ENCODE measurements at regions not wholly inside any gene's neighbourhood (a gene's known extent, or its start where the extent isn't known, plus 50 kb on each side); places are given as distances from the start of the nearest gene placed in this dataset.
"Not testable (repeated sequence)": the region's sequence is repeated elsewhere in the genome, so short reads cannot be mapped to it uniquely, and the experiment has no call there.

DNA sequence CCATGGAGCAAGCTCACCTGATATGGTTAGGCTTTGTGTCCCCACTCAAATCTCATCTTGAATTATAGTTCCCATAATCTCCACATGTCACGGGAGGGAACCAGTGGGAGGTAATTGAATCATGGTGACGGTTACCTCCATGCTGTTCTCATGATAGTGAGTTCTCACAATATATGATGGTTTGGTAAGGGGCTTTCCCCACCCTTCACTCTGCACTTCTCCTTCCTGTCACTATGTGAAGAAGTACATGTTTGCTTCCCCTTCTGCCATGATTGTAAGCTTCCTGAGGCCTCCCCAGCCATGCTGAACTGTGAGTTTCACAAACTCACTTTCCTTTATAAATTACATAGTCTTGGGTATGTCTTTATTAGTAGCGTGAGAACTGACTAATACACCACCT lies 435.7 kb upstream of the ID2 start:
- no peak for DNase-seq

DNA sequence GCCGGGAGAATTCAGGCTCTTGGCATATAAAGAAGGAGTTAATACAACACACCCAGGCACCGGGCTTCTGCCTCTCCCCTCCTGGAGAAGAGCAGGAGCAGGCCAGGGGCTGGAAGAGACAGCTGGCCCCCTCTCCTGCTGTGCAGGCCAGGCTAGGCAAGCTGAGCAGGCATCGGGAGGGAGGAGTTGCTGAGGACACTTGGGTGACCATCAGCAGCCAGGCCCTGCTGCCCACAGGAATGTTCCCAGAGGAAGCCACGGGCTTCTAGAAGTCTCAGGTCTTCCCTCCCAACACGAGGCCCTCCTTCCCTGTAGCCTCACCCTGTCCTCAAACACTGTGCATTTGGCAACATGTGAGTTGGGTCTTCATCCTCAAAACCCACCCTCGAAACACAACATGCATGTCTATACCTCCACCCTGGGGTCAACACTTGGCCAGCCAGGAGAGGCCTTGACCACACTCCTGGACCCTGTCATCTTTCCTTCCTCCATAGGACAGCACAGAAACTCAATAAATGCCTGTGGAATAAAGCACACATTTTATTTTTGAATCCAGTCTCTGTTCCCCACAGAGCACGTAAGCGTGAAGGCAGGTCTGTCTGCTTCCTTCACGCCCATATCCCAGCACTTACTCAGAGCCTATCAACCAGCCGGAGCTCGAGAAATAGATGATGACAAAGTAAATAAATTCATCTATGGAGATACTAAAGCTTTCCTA lies 433.8 kb upstream of the ID2 start:
- DNase-seq, result no peak

DNA sequence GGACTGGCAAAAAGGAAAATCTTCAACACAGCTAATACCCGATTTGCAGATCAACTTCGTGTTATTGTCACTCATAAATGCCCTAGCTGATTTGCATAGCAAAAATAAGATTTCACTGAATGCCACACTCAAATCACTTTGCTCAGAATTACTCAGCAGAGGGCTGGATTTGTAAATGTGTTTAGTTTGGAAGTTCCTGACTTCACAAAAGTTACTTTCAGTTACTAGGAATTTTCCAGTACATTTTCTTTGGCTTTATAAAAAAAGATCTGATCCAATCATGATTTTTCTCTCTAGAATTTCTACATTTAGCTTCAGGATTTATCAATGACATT lies 433.3 kb upstream of the ID2 start:
- DNase-seq, result no peak

DNA sequence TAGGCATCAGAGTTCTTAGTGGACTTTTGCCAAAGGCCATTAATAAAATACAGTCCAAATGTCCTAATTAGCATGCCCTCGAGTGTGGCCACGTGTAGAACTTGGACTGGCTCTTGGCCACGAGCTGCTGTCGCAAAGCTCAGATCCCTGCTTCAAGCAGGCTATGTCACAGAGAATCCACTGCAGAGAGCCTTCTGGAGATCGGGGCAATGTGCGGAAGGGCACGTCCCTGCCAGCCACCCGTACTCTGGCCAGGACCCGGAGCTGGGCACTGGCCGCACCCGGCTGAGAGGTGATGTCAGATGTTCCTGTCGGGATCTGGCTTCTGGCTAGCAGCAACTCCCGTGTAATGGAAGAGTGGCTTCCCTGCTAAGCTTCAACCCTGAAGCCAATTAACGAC lies 432.7 kb upstream of the ID2 start:
- no peak for DNase-seq

DNA sequence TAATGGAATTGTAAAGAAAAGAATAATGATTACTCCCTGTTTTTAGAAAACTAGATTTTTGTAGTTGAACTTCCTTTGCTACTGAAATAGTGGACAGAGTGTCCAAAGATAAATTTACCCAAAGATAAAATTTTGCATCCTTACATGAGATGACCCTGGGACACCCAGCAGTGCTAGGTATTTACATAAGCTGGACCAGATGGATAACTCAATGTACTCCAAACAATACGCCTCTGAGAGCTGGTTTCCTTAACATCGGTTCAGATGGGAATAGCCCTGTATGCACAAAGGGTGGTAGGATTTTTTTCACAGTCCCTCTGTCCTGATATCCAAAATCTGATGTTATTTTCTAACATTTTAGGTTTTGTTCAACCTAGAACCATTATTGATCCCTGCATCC lies 432.1 kb upstream of the ID2 start:
- no peak for DNase-seq

DNA sequence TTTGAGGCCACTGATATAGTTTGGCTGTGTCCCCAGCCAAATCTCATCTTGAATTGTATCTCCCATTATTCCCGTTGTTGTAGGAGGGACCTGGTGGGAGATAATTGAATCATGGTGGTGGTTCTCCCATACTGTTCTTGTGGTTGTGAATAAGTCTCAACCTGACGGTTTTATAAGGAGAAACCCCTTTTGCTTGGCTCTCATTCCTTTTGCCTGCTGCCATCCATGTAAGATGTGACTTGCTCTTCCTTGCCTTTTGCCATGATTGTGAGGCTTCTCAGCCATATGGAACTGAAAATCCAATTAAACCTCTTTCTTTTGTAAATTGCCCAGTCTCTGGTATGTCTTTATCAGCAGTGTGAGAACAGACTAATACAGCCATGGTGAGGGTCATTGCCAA lies 431.6 kb upstream of the ID2 start:
- not testable (repeated sequence) for DNase-seq

DNA sequence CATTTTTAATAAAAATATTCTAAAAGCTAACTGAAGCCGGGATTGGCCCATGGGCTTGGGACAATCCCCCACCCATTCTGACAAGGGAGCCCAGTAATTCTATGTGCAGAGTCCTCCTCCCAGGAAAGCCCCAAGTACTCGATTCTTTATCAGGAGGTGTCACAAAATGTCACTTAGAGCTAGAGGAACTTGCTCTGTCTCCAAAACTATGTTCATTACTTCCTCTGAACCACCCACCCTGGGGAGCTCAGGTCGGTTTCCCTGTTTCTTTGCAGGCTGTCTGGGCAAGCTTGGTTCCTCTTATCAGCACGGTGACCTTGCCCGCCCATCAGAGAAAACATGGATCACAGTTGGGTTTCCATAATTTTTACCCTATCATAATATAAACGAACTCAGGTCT lies 430.6 kb upstream of the ID2 start:
- no peak for DNase-seq

DNA sequence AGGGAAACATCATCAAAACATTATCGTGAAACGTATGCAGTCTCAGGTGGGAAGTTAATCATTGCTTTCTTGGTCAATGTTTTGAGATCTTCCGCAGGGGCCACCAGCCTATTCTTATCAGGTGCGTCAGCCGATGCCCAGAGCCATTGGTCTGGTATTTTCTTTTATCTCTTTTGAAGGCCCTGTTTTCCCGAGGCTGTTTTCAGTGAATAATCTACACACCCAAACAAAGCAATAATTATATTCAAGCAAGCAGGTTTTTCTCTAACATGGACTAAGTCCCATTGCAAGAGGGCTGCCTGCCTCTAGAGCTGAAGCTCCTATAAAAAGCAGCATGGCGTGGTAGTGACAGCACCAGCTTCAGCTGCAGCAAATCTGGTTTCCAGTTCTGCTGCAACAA lies 430.0 kb upstream of the ID2 start:
- DNase-seq, result no peak

DNA sequence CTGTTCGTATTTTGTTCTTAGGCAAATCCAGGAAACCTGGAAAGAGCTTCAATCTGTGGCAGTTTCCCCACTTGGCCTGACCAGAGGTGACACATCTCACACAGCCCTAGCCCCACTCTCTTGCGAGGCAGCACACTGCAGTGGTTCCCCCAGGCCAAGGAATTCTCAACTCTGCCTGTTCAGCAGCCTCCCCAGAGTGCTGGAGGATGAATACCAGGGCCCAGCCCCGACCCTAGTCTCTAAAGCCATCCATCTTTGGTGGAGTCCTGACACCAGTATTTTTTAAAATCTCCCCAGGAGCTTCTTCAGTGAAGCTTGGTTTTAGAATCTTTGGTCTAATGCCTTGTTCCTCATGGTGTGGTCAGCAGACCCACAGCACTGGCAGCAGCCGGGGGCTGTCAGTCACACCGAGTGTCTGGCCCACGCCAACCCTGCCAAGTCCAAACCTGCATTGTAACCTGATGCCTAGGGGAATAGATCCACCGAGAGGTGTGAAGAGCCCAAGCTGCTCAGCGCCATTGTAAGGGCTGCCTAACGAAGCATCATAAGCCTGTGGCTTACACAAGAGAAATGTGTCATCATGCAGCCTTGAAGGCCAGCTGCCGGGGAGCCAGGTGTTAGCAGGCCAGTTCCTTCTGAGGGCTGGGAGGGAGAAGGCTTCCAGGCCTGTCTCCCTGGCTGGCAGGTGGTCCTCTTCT lies 428.7 kb upstream of the ID2 start:
- DNase-seq, result no peak

DNA sequence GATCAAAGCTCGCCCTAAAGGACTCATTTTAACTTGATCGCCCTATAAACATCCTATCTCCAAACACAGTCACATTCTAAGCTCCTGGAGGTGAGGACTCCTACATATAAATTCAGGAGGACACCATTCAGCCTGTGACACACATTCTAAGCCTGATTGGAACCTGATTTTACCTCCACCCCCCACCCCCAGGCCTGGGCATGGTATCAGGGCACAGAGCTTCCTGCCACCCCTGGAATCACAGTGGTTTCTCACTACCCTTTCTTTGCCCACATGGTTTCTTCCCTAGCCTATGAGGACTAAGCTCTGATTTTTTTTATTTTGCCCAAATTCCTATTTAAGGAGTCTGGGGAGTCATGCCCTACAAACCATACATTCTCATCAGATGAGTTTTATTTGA lies 428.1 kb upstream of the ID2 start:
- no peak for DNase-seq

DNA sequence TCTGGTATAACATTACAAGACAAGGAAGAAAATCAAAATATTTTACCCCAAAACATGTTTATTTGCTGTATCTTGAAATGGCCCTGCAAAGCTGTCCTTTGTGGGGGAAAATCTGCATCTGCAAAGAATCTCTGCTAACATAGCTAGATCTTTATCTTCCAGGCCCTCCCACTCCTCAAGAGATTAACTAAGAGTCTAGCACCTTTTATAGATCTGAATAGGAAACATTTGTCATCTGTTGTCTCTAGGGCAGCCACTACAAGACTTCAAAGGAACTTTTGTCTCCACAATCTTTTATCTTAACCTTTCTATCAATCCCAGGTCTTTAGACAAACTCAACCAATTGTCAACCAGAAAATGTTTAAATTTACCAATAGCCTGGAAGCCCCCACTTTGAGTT lies 427.6 kb upstream of the ID2 start:
- DNase-seq, result not testable (repeated sequence)

DNA sequence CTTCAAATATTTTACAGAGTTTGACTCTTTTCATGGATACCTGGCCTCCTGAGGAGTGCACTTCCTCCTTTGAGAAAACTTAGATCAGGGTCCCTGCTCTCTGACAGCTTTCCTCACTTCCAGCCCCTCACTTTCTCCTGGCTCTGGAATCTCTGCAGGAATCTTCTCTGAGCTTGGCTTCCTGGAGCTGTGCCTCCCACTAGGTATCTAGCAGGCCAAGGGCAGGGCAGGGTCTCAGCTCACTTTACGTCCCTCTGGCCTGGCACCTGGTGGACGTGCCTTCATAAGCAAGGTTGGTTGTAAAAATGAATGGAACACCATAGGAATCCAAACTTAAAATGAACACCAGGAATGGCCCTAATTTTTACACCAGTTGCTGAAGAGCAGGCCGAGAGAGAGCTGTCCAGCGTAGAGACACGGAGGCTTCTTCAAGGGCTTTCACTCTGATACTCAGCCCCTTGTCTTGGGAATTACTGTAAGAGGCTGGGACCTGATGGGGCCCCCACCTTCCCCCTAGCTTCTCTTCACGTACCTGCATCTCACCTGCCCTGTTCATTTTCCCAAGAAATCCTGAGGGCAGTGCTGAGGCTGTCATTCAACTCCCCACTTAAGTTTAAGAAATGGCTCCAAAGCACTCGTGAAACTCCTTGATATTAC lies 426.9 kb upstream of the ID2 start:
- DNase-seq, result no peak

DNA sequence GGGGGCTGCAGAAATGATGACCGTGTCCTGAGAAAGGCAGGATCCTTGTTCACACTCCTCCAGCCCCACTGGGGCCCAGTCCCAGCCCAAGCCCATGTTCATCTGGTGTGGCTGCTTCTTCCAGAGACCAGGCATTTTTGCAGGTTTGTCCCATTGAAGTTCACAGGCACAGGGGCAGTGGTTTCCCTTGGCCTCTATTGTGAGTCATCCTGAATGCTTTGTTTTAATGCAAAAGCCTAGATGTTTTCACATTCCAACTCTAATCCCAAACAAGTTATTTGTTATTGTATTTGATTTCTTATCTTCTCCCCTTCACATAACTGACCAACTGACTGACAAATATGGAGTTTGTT lies 426.4 kb upstream of the ID2 start:
- no peak for DNase-seq

DNA sequence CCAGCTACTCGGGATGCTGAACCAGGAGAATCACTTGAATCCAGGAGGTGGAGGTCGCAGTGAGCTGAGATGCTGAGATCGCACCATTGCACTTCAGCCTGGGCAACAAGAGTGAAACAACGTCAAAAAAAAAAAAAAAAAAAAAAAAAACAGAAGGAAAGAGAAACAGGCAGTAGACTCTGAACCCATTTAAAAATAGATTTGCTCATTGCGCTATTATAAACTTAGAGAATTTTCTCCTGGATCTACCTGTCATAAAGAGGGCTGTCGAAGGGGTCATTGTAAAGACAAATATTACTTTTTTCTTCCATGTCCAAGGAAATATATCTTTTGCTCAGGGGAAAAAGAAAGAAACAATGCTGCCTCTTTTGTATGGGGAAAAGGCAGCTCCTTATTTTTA lies 425.0 kb upstream of the ID2 start:
- DNase-seq, result no peak

DNA sequence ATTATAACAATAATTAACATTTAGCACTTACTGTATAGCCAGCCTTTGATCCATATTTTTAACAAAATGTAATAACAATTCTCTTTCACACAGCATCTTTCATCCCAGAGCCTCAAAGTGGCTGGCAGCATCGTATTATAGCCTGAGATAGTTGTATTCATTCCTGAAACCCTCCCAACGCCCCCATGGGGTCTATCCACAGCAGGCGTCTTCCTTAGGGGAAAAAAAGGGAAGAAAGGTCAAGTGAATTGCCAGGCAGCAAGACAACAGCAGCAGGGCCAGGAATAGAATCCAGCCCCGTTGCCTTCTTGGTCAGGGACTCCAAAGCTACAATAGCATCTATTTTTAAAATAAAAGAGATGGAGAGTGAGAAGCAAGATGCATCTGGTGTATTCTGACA lies 424.4 kb upstream of the ID2 start:
- no peak for DNase-seq

DNA sequence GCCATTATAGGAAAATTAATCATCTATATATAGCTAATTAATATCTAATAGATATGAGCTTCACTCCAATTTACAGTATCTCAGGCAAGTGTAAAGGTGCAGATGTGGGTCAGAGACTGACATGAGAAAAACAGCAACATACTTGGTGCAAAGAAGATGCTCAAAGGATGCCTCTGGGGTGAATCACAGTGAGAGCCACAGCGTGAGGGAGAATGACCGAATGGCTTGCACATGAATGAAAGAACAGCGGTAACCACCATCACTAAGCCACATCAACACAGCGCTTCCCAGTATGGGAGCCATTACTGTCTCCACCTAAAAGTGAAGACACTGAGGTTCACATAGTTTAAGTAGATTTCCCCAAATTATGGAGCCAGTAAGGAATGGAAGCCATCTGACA lies 423.4 kb upstream of the ID2 start:
- DNase-seq, result no peak

DNA sequence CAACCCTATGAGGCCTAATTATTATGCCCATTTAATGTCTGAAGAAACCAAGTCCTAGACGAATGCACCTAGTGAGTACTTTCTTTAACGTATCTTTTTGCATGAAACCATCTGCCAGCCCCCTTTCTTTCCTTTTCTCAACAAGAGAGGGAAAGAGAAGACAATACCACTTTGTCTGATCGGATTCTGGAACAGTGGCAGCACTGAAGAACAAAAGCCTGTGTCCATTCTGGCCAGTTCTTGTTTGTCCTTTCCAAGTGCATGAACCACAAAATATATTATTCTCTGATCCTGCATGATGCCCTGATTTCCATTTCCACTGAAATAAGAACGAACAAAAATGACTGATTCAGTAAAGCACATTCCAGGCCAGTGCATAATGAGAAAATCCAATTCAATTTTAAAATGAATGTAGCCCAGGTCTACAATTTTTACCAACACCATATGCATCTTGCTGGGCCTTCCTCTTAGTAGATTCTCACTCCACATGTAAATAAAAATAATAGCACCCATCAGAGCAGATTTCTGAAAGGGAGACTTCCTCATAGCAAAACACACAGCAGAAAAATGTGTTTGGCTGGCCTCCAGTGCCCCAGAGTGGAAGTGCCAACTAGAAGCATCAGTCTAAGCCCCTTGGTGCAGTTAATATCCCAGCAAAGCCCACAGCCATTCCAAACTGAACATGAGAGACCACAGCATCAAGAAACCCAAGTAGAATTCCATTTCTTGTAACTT lies 422.6 kb upstream of the ID2 start:
- no peak for DNase-seq

DNA sequence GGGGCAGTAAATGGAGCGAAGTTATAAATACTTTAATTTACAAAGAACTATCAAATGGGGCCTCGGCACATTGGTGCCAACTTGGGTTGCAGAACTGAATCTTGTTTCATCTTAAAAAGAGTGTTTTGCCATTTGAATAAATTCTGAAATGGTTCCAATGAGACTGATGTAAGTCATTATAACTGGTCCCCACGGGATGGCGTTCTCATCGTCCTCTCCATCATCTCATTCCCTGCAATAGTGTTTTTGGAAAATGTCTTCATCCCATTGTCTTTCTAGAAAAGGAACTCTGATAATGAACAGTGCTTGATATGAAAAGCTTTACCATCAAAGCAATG lies 422.0 kb upstream of the ID2 start:
- DNase-seq, result no peak

DNA sequence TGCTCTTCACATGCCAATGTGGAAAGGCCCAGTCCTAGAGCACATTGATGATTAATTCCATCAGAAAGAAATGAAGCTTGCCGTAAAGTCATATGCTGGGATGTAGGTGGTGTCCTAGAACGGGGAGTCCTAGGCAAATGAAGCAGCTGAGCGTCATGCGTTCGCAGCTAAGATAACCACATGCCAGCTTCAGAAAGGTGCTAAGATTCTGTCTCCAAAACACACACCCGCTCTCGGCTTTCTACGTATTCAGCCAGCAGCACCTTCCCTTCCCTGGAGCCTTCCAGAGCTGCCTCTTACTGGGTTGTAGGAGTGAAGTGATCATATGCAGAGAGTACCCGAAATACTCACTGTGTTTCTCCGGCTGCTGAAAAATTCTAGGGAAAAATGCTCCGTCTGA lies 421.6 kb upstream of the ID2 start:
- no peak for DNase-seq

DNA sequence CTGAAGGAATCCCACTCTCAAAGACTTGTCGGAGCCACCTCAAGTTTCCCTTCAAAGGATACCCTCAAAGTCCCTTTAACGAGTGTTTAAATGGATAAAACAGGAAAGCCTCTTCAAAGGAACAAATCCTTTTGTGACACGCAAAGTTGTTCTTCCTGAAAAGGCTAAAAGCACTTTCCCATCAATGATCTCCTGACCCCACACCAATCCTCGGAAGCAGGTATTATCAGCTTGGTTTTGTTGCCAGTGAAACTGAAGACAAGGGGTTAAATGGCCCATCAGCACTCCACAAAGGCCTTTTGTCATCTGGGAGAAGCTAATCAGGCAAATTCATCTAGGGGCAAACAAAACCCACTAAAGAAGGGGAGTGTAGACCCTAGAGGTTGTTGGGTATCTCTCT lies 418.0 kb upstream of the ID2 start:
- no peak for DNase-seq

DNA sequence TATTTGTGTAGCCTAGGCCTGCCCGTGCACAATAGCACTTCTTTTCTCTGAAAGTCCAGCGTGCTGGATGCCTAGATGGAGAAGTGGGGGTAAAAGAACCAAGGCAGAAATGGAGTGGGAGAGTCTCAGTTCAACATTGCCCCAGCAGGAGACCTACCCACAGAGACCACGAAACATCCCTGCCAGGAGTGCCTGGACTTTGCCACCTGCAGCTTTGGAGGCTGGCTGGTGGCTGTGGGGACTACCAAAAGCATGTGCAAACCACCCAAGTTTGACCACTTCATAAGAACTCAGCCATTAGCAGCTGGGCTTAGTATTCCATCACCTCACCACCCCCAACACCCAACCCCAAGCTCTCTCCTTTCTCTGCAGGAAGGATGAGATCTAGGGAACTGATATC lies 416.9 kb upstream of the ID2 start:
- DNase-seq, result no peak

DNA sequence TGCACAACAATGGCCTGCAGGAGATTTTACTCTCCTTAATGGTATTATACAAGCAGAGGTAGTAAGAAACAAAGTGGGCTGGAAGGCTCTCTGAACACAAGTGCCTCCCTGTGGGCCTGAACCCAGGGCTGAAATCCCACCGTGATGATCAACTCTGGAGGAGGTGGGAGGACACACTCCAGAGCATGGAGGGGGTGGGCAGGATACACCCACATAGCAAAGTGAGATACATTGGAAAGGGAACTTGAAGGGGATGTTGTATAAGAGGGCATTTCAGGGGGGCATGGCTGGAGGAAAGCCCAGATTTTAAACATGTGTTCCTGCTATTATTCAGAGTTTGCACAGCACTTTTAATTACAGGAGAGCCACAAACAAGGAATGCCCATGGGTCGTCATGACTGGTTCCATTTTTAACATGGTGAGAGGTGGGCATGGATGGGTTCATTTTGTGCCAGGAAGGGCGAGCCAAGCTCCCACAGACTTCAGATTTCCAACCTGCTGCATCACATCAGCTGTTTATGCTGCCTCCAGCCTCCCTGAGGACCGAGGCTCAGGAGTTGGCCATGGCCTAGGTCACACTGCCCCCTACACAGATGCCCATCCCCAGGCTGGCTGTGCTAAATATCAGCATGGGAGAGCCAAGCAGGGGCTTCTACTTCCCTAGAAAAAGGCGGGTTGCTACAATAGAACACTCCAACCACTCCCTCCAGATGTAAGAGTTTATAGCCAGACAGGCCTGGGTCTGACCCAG lies 416.2 kb upstream of the ID2 start:
- no peak for DNase-seq

DNA sequence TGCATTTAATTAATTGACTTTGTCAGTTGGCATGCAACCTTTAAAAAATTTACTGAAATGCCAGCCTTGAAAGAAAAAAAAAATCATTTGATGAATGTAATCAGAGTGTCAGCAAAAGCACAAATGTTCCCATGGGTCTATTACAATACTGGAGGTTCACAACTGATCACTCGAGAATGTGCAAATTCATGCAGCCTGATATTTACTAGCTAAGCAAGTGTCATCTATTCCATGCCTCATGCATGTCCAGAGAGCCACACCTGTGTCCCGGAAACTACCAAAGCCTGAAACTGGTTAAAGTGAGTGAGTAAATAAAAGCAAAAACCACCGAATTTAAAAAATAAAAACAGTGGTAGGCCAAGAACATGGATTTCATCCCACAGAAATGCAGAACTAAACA lies 415.3 kb upstream of the ID2 start:
- no peak for DNase-seq
